ENCODE measurements at regions not wholly inside any gene's neighbourhood (a gene's known extent, or its start where the extent isn't known, plus 50 kb on each side); places are given as distances from the start of the nearest gene placed in this dataset.

- TF ChIP-seq POLR2A (IDR thresholded peaks at IDR 0.05) (no peak), CTCF (IDR thresholded peaks at IDR 0.05) (no peak)
Observed at GRCh38 chr11:33631749-33632091, 68.9 kb downstream of the C11orf91 start.

All from suprapubic skin (tissue), 3 donors.